ENCODE measurements at regions not wholly inside any gene's neighbourhood (a gene's known extent, or its start where the extent isn't known, plus 50 kb on each side); places are given as distances from the start of the nearest gene placed in this dataset.

DNA sequence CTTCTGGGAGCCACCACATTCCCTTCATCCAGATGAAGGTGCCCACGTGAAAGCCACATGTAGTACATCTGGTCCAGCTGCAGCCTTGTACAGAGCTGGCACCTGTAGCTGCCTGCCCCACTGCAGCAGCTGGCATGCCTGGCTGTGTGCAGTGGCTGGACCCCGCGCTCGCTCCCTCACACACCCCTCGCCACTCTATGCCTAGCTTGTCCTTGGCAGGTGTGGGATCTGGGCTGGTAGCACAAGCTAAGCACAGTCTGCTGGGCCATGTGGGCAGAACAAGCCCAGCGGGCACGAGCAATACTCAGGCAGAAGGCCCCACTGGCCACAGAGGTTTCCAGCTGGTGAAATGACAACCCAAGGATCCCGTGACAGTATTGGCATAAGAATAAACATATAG, 163.9 kb upstream of the PRNP start:
- Histone ChIP-seq H3K27me3 (ENCODE audit: insufficient read depth, low read depth, severe bottlenecking) (no peaks in the 10 kb centered on the region), H3K36me3 (no peaks in the 10 kb centered on the region), H3K4me3 (ENCODE audit: low read depth, low read length) (no peak overlapping the region), H3K9me3 (ENCODE audit: severe bottlenecking) (no peaks in the 10 kb centered on the region), H3K27ac (no peak overlapping the region)
- TF ChIP-seq, protein P1, sequence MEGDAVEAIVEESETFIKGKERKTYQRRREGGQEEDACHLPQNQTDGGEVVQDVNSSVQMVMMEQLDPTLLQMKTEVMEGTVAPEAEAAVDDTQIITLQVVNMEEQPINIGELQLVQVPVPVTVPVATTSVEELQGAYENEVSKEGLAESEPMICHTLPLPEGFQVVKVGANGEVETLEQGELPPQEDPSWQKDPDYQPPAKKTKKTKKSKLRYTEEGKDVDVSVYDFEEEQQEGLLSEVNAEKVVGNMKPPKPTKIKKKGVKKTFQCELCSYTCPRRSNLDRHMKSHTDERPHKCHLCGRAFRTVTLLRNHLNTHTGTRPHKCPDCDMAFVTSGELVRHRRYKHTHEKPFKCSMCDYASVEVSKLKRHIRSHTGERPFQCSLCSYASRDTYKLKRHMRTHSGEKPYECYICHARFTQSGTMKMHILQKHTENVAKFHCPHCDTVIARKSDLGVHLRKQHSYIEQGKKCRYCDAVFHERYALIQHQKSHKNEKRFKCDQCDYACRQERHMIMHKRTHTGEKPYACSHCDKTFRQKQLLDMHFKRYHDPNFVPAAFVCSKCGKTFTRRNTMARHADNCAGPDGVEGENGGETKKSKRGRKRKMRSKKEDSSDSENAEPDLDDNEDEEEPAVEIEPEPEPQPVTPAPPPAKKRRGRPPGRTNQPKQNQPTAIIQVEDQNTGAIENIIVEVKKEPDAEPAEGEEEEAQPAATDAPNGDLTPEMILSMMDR (IDR thresholded peaks at IDR 0.05; ENCODE audit: low read depth, low read length): no peak
- no peak for DNase-seq

DNA sequence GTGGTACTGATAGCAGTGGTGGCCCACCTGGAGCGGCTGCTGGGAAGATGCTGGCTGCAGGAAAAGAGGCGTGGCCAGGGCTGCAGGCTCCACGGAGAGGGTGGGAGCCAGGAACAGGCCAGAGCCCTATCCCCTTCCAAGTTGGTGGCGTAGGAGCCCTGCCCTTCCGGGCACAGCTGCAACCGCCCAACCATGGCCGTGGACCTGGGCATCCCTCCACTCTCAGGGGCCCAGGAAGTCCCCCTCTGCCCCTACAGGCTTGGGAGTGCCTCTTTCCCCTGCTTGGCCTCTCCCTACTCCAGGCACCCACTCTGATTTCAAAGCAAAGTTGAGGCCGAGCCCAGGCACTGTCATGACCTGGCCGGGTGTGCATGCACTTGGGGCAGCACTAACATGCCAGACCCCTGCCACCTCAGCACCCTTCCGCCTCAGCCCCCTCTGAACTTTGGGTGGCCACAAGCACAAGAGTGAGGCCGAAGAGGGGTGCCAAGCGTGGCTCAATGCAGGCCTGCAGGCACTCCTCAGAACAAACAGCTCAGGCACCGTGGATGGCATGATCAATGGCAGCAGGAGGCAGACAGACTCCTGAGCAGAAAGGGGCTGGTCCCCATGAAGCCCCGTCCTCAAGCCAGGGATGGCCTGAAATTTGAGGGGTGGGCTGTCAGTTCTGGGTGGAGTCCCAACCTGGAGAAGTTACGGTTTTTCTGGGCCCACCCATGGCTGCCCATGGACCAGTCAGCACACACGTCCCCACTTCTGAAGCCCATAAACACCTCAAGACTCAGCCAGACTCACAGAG, 164.9 kb upstream of the PRNP start:
- no peak overlapping the region for H3K27ac ChIP-seq
- no peak for DNase-seq
- H3K36me3 ChIP-seq: no peaks in the 10 kb centered on the region
- H3K9me3 ChIP-seq (ENCODE audit: severe bottlenecking): no peaks in the 10 kb centered on the region
- H3K27me3 ChIP-seq (ENCODE audit: insufficient read depth, low read depth, severe bottlenecking): no peaks in the 10 kb centered on the region
- no peak overlapping the region for H3K4me3 ChIP-seq (ENCODE audit: low read depth, low read length)
- TF ChIP-seq, protein P1 (IDR thresholded peaks at IDR 0.05; ENCODE audit: low read depth, low read length): no peak

DNA sequence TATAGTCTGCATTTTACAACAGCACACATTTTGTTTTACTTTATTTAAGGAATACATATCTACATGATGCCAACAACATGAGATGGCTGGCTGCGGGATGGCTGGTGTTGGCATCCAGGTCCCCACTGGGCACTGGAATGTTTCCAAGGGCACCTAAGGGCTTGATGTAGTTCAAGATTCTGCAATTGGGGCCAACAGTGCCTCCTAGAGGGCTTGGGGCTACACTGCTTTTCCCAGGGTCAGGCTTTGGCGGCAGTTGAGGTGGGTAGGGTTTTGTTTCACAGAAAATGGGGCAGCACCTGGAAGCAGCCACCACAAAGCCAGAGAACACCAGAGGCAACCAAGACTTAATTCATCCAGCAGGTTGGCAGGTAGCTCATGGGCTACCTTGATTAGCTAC, 166.7 kb upstream of the PRNP start:
- TF ChIP-seq, protein P1 (IDR thresholded peaks at IDR 0.05; ENCODE audit: low read depth, low read length): peak; percentile 75
- peak; percentile 53 for DNase-seq
- H3K4me3 ChIP-seq (ENCODE audit: low read depth, low read length): no peak overlapping the region
- H3K36me3 ChIP-seq: no peaks in the 10 kb centered on the region
- no peak overlapping the region for H3K27ac ChIP-seq
- no peaks in the 10 kb centered on the region for H3K9me3 ChIP-seq (ENCODE audit: severe bottlenecking)
- no peaks in the 10 kb centered on the region for H3K27me3 ChIP-seq (ENCODE audit: insufficient read depth, low read depth, severe bottlenecking)

DNA sequence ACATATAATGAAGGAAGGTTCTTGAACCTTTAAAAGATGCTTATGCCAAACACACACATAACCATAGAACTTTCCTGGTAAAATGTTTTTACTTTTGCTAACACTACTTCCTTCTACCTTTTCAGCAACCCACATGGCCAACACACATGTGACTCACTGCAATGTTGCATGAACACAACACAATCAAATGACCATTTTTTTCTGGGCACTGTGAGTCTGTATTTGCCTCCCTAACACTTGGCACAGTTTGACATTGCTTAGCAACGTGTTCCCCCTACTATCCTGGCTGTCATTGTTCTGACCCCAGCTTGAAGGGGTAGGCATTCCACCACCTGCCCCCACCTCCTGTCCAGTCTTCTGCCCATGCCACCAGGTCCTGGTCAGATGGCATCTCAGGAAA, 169.4 kb upstream of the PRNP start:
- H3K27ac ChIP-seq: no peak overlapping the region

DNA sequence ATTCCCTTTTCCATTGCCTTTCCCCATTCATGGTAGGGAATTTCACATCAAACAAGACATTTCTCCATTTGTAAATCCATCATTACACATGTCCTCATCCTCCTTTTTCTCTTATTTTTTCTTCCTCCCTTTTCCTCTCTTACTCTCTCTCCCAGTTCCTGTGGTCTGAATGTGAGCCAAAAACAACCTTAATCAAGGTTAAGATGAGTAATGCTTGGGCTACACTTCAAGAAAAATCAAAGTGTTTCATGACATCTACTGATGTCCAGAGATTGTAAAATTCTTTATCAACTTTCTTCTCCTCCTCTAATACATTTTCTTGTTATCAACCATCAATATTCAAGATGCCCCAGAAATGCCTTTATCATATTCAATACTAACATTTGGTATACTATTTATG, 172.5 kb upstream of the PRNP start:
- no peak for DNase-seq
- Histone ChIP-seq H3K36me3 (no peaks in the 10 kb centered on the region), H3K27ac (no peak overlapping the region), H3K4me3 (ENCODE audit: low read depth, low read length) (no peak overlapping the region), H3K27me3 (ENCODE audit: insufficient read depth, low read depth, severe bottlenecking) (no peaks in the 10 kb centered on the region), H3K9me3 (ENCODE audit: severe bottlenecking) (no peaks in the 10 kb centered on the region)
- TF ChIP-seq, protein P1 (IDR thresholded peaks at IDR 0.05; ENCODE audit: low read depth, low read length): no peak

More for the DNA sequence above, 169.4 kb upstream of the PRNP start:
- TF ChIP-seq, protein P1 (IDR thresholded peaks at IDR 0.05; ENCODE audit: low read depth, low read length): no peak
- Histone ChIP-seq H3K9me3 (ENCODE audit: severe bottlenecking) (no peaks in the 10 kb centered on the region), H3K36me3 (no peaks in the 10 kb centered on the region), H3K27me3 (ENCODE audit: insufficient read depth, low read depth, severe bottlenecking) (no peaks in the 10 kb centered on the region), H3K4me3 (ENCODE audit: low read depth, low read length) (no peak overlapping the region)
- no peak for DNase-seq

Data from WERI-Rb-1 (cell line).